Fibroblast of pulmonary artery (primary cell): ENCODE measurements at regions not wholly inside any gene's neighbourhood (a gene's known extent, or its start where the extent isn't known, plus 50 kb on each side); places are given as distances from the start of the nearest gene placed in this dataset.

Experiments
- DNase-seq: peaks from one replicate; pipeline ENCODE4 v3.0.0-alpha.2; 2010; ENCODE audit warnings: low read depth
- H3K4me3 ChIP-seq: replicated peaks from 2 replicates; pipeline ENCODE4 v1.5.1; 2011; ENCODE audit warnings: low read depth, mild to moderate bottlenecking, control low read depth, low read length, moderate library complexity
- CTCF ChIP-seq: IDR thresholded peaks from 2 replicates; pipeline ENCODE4 v1.5.1; 2011; ENCODE audit warnings: mild to moderate bottlenecking, control low read depth, low read length, inconsistent platforms; ENCODE audit errors: missing control alignments

GRCh38 chr4:31595496-31595895, 875.3 kb downstream of the PCDH7 start:
- no peak overlapping the region for H3K4me3 ChIP-seq
- no peak for DNase-seq
- TF ChIP-seq CTCF: no peak

- no peak for TF ChIP-seq CTCF
- DNase-seq: no peak
- H3K4me3 ChIP-seq: no peak overlapping the region
These were observed 878.5 kb downstream of the PCDH7 start for GRCh38 chr4:31598639-31599038.

- no peak for DNase-seq
- TF ChIP-seq CTCF: no peak
- H3K4me3 ChIP-seq: no peak overlapping the region
These were observed 881.6 kb downstream of the PCDH7 start for GRCh38 chr4:31601793-31602192.

GRCh38 chr4:31613946-31614623, 893.9 kb downstream of the PCDH7 start:
- TF ChIP-seq CTCF: no peak
- no peak for DNase-seq
- no peak overlapping the region for H3K4me3 ChIP-seq

GRCh38 chr4:31617667-31618066, 897.5 kb downstream of the PCDH7 start:
- TF ChIP-seq CTCF: no peak
- no peak overlapping the region for H3K4me3 ChIP-seq
- DNase-seq: no peak

- no peak overlapping the region for H3K4me3 ChIP-seq
- DNase-seq: peak; percentile 65
- no peak for TF ChIP-seq CTCF
These were observed 900.3 kb downstream of the PCDH7 start for GRCh38 chr4:31620476-31620875.

- TF ChIP-seq CTCF: no peak
- H3K4me3 ChIP-seq: no peak overlapping the region
- no peak for DNase-seq
These were observed 925.1 kb downstream of the PCDH7 start for GRCh38 chr4:31645236-31645635.
